ENCODE measurements at regions not wholly inside any gene's neighbourhood (a gene's known extent, or its start where the extent isn't known, plus 50 kb on each side); places are given as distances from the start of the nearest gene placed in this dataset.

DNA sequence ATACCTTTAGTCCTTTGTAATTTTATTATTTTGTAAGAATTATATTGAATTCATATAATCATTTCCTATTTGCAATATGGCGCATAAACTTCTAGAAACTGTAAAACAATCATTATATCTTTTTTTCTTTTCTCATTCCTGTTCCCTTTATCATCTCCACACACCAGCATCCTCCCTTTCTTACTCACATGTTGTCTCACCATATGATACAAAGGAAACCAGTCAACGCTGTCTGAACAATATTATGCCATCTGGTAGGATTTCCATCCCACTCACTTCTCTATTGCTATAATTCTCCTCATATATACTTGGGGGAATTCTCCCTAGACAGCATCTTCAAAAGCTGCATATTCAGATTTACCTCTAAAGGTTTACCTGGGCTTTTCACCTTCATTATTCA, 389.8 kb downstream of the NDFIP2 start:
- TF ChIP-seq, protein P1, sequence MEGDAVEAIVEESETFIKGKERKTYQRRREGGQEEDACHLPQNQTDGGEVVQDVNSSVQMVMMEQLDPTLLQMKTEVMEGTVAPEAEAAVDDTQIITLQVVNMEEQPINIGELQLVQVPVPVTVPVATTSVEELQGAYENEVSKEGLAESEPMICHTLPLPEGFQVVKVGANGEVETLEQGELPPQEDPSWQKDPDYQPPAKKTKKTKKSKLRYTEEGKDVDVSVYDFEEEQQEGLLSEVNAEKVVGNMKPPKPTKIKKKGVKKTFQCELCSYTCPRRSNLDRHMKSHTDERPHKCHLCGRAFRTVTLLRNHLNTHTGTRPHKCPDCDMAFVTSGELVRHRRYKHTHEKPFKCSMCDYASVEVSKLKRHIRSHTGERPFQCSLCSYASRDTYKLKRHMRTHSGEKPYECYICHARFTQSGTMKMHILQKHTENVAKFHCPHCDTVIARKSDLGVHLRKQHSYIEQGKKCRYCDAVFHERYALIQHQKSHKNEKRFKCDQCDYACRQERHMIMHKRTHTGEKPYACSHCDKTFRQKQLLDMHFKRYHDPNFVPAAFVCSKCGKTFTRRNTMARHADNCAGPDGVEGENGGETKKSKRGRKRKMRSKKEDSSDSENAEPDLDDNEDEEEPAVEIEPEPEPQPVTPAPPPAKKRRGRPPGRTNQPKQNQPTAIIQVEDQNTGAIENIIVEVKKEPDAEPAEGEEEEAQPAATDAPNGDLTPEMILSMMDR (IDR thresholded peaks at IDR 0.05) = no peak
- no peak for TF ChIP-seq POLR2AphosphoS5 (IDR thresholded peaks at IDR 0.05)

All from prostate gland (tissue), 2 donors.